Panc1 (cell line): ENCODE measurements at regions not wholly inside any gene's neighbourhood (a gene's known extent, or its start where the extent isn't known, plus 50 kb on each side); places are given as distances from the start of the nearest gene placed in this dataset.

Experiments used
- ATAC-seq: fragments of 200-7000 bp; cut with Tn5 transposase; 2 replicates; pipeline ENCODE4 v1.9.1; 2020; ENCODE audit warnings: mild to moderate bottlenecking, moderate library complexity
- BruUV-seq: library from RNA; stranded (reverse); fragments of 400-500 nt; replicated peaks from 2 replicates; lab custom pipeline; 2021; lab: Mats Ljungman, UMichigan
- CTCF ChIA-PET: fragments of 300-600 bp; sonication (Branson Sonifier 250); formaldehyde crosslinking; loops from one replicate; lab custom pipeline; 2022; ENCODE audit warnings: antibody characterized with exemption; lab: Charles Lee
- POLR2A ChIA-PET: fragments of 300-600 bp; sonication (Branson Sonifier 250); formaldehyde crosslinking; loops from one replicate; lab custom pipeline; 2022; ENCODE audit warnings: antibody characterized with exemption; lab: Charles Lee
- DNase-seq: peaks from one replicate; pipeline ENCODE4 v3.0.0-alpha.2; 2010; ENCODE audit warnings: low read depth, low spot score
- H3K27ac ChIP-seq: 2 replicates; pipeline ENCODE4 v1.5.1; 2011; ENCODE audit warnings: mild to moderate bottlenecking, low read length, inconsistent platforms
- H3K27me3 ChIP-seq: fragments of 200-500 bp; sonication (Bioruptor generic); 2 replicates; pipeline ENCODE4 v1.6.0; 2014; ENCODE audit warnings: low read length, inconsistent platforms; ENCODE audit not compliant: control insufficient read depth, insufficient read depth
- H3K36me3 ChIP-seq: fragments of 200-500 bp; sonication (Bioruptor generic); 2 replicates; pipeline ENCODE4 v1.5.1; 2014; ENCODE audit warnings: inconsistent platforms, mild to moderate bottlenecking, low read length, moderate library complexity; ENCODE audit not compliant: control insufficient read depth, insufficient read depth
- H3K4me1 ChIP-seq: 2 replicates; pipeline ENCODE4 v1.5.1; 2011; ENCODE audit warnings: inconsistent platforms, mild to moderate bottlenecking, low read length, moderate library complexity; ENCODE audit not compliant: control insufficient read depth, insufficient read depth
- H3K4me3 ChIP-seq, 2 experiments: 2 replicates each; pipeline ENCODE4 v1.5.1; 2011 to 2012; ENCODE audit warnings: low read depth in 2 of 2, low read length in 2 of 2, mild to moderate bottlenecking in 2 of 2, inconsistent platforms in 1 of 2, moderate library complexity in 1 of 2
- H3K9me3 ChIP-seq: fragments of 200-500 bp; sonication (Bioruptor generic); 2 replicates; pipeline ENCODE4 v1.5.1; 2014; ENCODE audit warnings: low read depth, mild to moderate bottlenecking, inconsistent platforms, low read length, moderate library complexity; ENCODE audit not compliant: control insufficient read depth, insufficient read depth
- CTCF ChIP-seq: fragments of 450-650 bp; IDR thresholded peaks from 2 replicates; pipeline ENCODE4 v1.5.1; 2017; ENCODE audit warnings: mild to moderate bottlenecking
- POLR2AphosphoS5 ChIP-seq: IDR thresholded peaks from 2 replicates; pipeline ENCODE4 v1.6.1; 2012; ENCODE audit warnings: mild to moderate bottlenecking, low read depth, low read length, moderate library complexity
- REST ChIP-seq, 2 experiments: IDR thresholded peaks; 2 replicates each; pipeline ENCODE4 v1.6.1; 2011 to 2012; ENCODE audit warnings: low read depth in 2 of 2, control low read depth in 1 of 2, low read length in 1 of 2, mild to moderate bottlenecking in 1 of 2, moderate library complexity in 1 of 2; ENCODE audit not compliant: insufficient read depth in 1 of 2
- SIN3A ChIP-seq: IDR thresholded peaks from 2 replicates; pipeline ENCODE4 v1.6.1; 2012; ENCODE audit warnings: low read depth, mild to moderate bottlenecking, low read length, moderate library complexity, borderline replicate concordance; ENCODE audit not compliant: insufficient read depth
- TCF7L2 ChIP-seq: IDR thresholded peaks from 2 replicates; pipeline ENCODE4 v1.6.1; 2011; ENCODE audit warnings: mild to moderate bottlenecking, low read depth, low read length, inconsistent platforms
- in situ Hi-C: cut with HindIII; loops from 2 replicates; pipeline ENCODE4 v1.10.0; 2016; ENCODE audit warnings: low sequenced_read_pairs, low pct_unique_long_range_greater_than_20kb
- intact Hi-C: fragments of 100-400 bp; cut with micrococcal nuclease; formaldehyde crosslinking; loops from one replicate; pipeline ENCODE4 v1.10.0; 2022; ENCODE audit not compliant: unreplicated experiment

GRCh38 chr17:51474764-51475163 lies 214.4 kb downstream of the UTP18 start:
- in situ Hi-C loops (no loop called here), intact Hi-C loops (no loop called here)
- no TSS peak for BruUV-seq
- H3K4me1 ChIP-seq, result no peaks in the 10 kb centered on the region
- DNase-seq (no peak), ATAC-seq (no peak)
- no peak overlapping the region for H3K4me3 ChIP-seq
- TF ChIP-seq POLR2AphosphoS5 (no peak), TCF7L2 (no peak), REST (IDR thresholded peaks at IDR 0.05; ENCODE audit: insufficient read depth in 1 of 2, low read depth in 2 of 2, low read length in 1 of 2) (no peak), SIN3A (no peak), CTCF (no peak)
- peaks cover 21% of the 10 kb centered on the region for H3K27me3 ChIP-seq
- H3K9me3 ChIP-seq, result no peaks in the 10 kb centered on the region
- H3K36me3 ChIP-seq, result no peaks in the 10 kb centered on the region
- ChIA-PET CTCF (no interaction called here), POLR2A (no interaction called here)
- H3K27ac ChIP-seq, result no peak overlapping the region

DNA sequence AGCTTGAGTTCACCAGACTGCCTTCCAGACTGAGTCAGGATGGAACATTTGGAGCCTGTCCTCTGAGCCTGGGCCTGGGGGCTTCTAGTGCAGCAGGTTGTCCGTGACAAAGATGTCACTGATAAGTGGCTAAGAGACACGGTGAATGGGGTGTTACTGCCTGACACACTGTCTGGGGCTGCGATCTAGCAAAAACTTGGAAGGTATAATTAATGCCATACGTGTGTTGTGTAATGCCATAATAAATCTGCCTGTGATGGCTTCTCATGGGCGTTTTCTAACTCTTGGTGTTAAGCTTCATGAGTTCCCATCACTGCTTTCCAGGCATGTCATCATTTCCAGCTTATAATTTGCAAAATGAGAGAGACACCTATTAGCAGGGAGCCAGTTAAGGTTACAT lies 215.4 kb downstream of the UTP18 start:
- ATAC-seq, result no peak
- H3K9me3 ChIP-seq, result no peaks in the 10 kb centered on the region
- H3K4me1 ChIP-seq, result no peaks in the 10 kb centered on the region
- ChIA-PET CTCF (no interaction called here), POLR2A (no interaction called here)
- peaks cover 24% of the 10 kb centered on the region for H3K27me3 ChIP-seq
- no peak overlapping the region for H3K27ac ChIP-seq
- no peak for TF ChIP-seq TCF7L2
- no peak for TF ChIP-seq SIN3A
- no peak for TF ChIP-seq REST (IDR thresholded peaks at IDR 0.05; ENCODE audit: insufficient read depth in 1 of 2, low read depth in 2 of 2, low read length in 1 of 2)
- no peak for TF ChIP-seq CTCF
- no peak for TF ChIP-seq POLR2AphosphoS5
- no peak for DNase-seq
- H3K36me3 ChIP-seq, result no peaks in the 10 kb centered on the region
- in situ Hi-C loops (no loop called here), intact Hi-C loops (no loop called here)
- BruUV-seq, result no TSS peak
- H3K4me3 ChIP-seq, result no peak overlapping the region
